Breast epithelium (tissue), 4 donors: ENCODE measurements at regions not wholly inside any gene's neighbourhood (a gene's known extent, or its start where the extent isn't known, plus 50 kb on each side); places are given as distances from the start of the nearest gene placed in this dataset.

Source experiments
- DNase-seq, 2 donors: peaks; one replicate each; pipeline ENCODE4 v3.0.0-alpha.2; 2019; ENCODE audit warnings: low spot score in 2 of 2
- H3K27ac ChIP-seq, 2 donors: fragments of 200-600 bp; sonication (generic) in 1 of 2; one replicate each; pipeline ENCODE4 v1.5.1; 2016 to 2019; ENCODE audit warnings: mild to moderate bottlenecking in 1 of 2
- H3K27me3 ChIP-seq, 2 donors: fragments of 200-600 bp; sonication (generic) in 1 of 2; one replicate each; pipeline versions ENCODE4 v1.5.1 to v1.6.0; 2017 to 2019; ENCODE audit warnings: control low read depth in 1 of 2, mild to moderate bottlenecking in 1 of 2
- H3K36me3 ChIP-seq: fragments of 200-600 bp; one replicate; pipeline ENCODE4 v1.5.1; 2019
- H3K4me1 ChIP-seq, 2 donors: fragments of 200-600 bp; sonication (generic); one replicate each; pipeline ENCODE4 v1.5.1; 2016 to 2019; ENCODE audit warnings: control low read depth in 1 of 2
- H3K4me3 ChIP-seq, 3 donors: fragments of 200-600 bp; sonication (generic); 1 replicate in 2 of 3; 2 replicates in 1 of 3; pipeline ENCODE4 v1.5.1; 2016 to 2019; ENCODE audit warnings: mild to moderate bottlenecking in 3 of 3, moderate library complexity in 2 of 3
- H3K9me3 ChIP-seq, 2 donors: fragments of 200-600 bp; sonication (generic) in 1 of 2; one replicate each; pipeline ENCODE4 v1.5.1; 2016 to 2019; ENCODE audit warnings: control low read depth in 1 of 2
- CTCF ChIP-seq, 3 donors: fragments of 450-650 bp; IDR thresholded peaks; one replicate each; pipeline ENCODE4 v1.5.1; 2016 to 2017; ENCODE audit warnings: antibody characterized with exemption in 3 of 3, mild to moderate bottlenecking in 3 of 3, moderate library complexity in 3 of 3
- POLR2A ChIP-seq: fragments of 450-650 bp; IDR thresholded peaks from one replicate; pipeline ENCODE4 v1.6.1; 2016; ENCODE audit warnings: antibody characterized with exemption, mild to moderate bottlenecking, moderate library complexity
- POLR2AphosphoS5 ChIP-seq, 3 donors: sonication (generic); formaldehyde crosslinking; IDR thresholded peaks; one replicate each; pipeline ENCODE4 v1.6.1; 2017; ENCODE audit warnings: antibody characterized with exemption in 3 of 3
- intact Hi-C: fragments of 100-400 bp; cut with DNase I; formaldehyde crosslinking; loops from one replicate; pipeline ENCODE4 v1.15.1; 2023; ENCODE audit warnings: low total_unique reads

GRCh38 chr5:125517973-125518550 lies 771.6 kb upstream of the ZNF608 start:
- H3K4me1 ChIP-seq: no peaks in the 10 kb centered on the region
- TF ChIP-seq POLR2A: no peak
- no peak for TF ChIP-seq CTCF (IDR thresholded peaks at IDR 0.05)
- TF ChIP-seq POLR2AphosphoS5 (IDR thresholded peaks at IDR 0.05): no peak
- intact Hi-C loops: no loop called here
- H3K27ac ChIP-seq: no peak overlapping the region
- H3K27me3 ChIP-seq: no peaks in the 10 kb centered on the region
- H3K4me3 ChIP-seq: no peak overlapping the region
- no peak for DNase-seq
- H3K9me3 ChIP-seq: no peaks in the 10 kb centered on the region
- H3K36me3 ChIP-seq: no peaks in the 10 kb centered on the region

DNA sequence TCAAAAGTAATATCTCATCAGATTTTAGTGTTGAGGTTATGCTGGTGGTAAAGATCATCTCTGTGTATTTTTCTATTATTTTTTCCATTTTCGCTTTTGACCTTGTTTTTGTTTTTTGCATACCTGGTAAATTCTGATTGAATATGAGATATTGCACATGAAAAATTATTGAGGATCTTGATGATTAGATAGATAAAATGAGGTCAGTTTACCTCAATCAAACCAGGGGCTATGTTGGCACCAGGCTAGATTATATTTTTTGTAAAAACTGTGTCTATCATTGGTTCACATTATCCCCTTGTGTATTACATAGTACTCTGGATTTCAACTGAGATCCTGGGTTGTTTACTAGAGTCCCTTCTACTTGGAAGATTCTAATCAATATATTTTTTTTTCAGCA lies 774.9 kb upstream of the ZNF608 start:
- intact Hi-C loops: no loop called here
- no peaks in the 10 kb centered on the region for H3K36me3 ChIP-seq
- no peaks in the 10 kb centered on the region for H3K27me3 ChIP-seq
- TF ChIP-seq POLR2AphosphoS5 (IDR thresholded peaks at IDR 0.05): no peak
- no peak for TF ChIP-seq POLR2A
- no peak for TF ChIP-seq CTCF (IDR thresholded peaks at IDR 0.05)
- H3K9me3 ChIP-seq: no peaks in the 10 kb centered on the region
- no peaks in the 10 kb centered on the region for H3K4me1 ChIP-seq
- no peak for DNase-seq
- H3K27ac ChIP-seq: no peak overlapping the region
- no peak overlapping the region for H3K4me3 ChIP-seq

DNA sequence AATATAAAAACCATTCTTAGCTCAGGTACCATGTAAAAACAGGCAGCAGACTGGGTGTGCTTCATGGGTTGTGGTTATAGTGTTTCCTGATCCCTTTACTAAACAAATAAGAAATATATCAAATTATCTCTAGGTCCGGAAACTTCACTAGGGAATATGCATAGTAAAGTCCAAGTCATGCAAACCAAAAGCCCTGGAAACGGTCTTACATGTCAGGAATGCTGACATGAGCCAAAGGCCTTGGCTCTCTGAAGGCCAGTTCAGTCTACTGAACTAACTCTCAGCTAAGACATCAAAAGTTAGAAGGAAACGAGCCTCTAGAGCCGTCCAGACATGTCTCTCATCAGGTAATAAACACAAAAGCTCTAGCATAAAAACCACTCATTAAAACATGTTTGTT lies 778.9 kb upstream of the ZNF608 start:
- Histone ChIP-seq H3K27me3 (no peaks in the 10 kb centered on the region), H3K4me1 (no peaks in the 10 kb centered on the region), H3K36me3 (no peaks in the 10 kb centered on the region), H3K9me3 (no peaks in the 10 kb centered on the region), H3K27ac (no peak overlapping the region), H3K4me3 (no peak overlapping the region)
- TF ChIP-seq POLR2AphosphoS5 (IDR thresholded peaks at IDR 0.05) (no peak), CTCF (IDR thresholded peaks at IDR 0.05) (no peak), POLR2A (no peak)
- intact Hi-C loops: no loop called here
- DNase-seq: no peak

- intact Hi-C loops: no loop called here
- H3K27ac ChIP-seq: peak overlapping the region; percentile 27 to 60
- TF ChIP-seq POLR2A (no peak), CTCF (IDR thresholded peaks at IDR 0.05) (no peak), POLR2AphosphoS5 (IDR thresholded peaks at IDR 0.05) (no peak)
- no peak overlapping the region for H3K4me3 ChIP-seq
- no peaks in the 10 kb centered on the region for H3K9me3 ChIP-seq
- H3K4me1 ChIP-seq: no peaks in the 10 kb centered on the region
- H3K36me3 ChIP-seq: no peaks in the 10 kb centered on the region
- DNase-seq: no peak
- H3K27me3 ChIP-seq: no peaks in the 10 kb centered on the region
These were observed 780.5 kb upstream of the ZNF608 start for GRCh38 chr5:125526966-125527365.

- Histone ChIP-seq H3K9me3 (no peaks in the 10 kb centered on the region), H3K36me3 (no peaks in the 10 kb centered on the region), H3K27ac (no peak overlapping the region), H3K27me3 (no peaks in the 10 kb centered on the region), H3K4me1 (no peaks in the 10 kb centered on the region), H3K4me3 (no peak overlapping the region)
- DNase-seq: no peak
- intact Hi-C loops: no loop called here
- no peak for TF ChIP-seq POLR2A
- no peak for TF ChIP-seq POLR2AphosphoS5 (IDR thresholded peaks at IDR 0.05)
- TF ChIP-seq CTCF (IDR thresholded peaks at IDR 0.05): no peak
These were observed 782.4 kb upstream of the ZNF608 start for GRCh38 chr5:125528881-125529280.
